Neuronal stem cell (in vitro differentiated cells): ENCODE measurements at regions not wholly inside any gene's neighbourhood (a gene's known extent, or its start where the extent isn't known, plus 50 kb on each side); places are given as distances from the start of the nearest gene placed in this dataset.

ENCODE experiments used
- DNase-seq: peaks from one replicate; pipeline ENCODE4 v3.0.0-alpha.2; 2013; ENCODE audit warnings: low spot score
- H2AFZ ChIP-seq: one replicate; pipeline ENCODE4 v1.6.1; 2013; ENCODE audit warnings: mild to moderate bottlenecking, low read length, inconsistent platforms
- H2AK5ac ChIP-seq: 2 replicates; pipeline ENCODE4 v1.6.1; 2013; ENCODE audit warnings: low read depth, mild to moderate bottlenecking, inconsistent platforms, low read length, moderate library complexity, mixed read lengths
- H2BK120ac ChIP-seq: 2 replicates; pipeline ENCODE4 v1.6.1; 2013; ENCODE audit warnings: low read depth, mild to moderate bottlenecking, inconsistent platforms, low read length, moderate library complexity, mixed read lengths
- H2BK12ac ChIP-seq: one replicate; pipeline ENCODE4 v1.6.1; 2013; ENCODE audit warnings: low read length, inconsistent platforms
- H2BK15ac ChIP-seq: 2 replicates; pipeline ENCODE4 v1.6.1; 2013; ENCODE audit warnings: mild to moderate bottlenecking, low read length, inconsistent platforms, mixed read lengths
- H2BK5ac ChIP-seq: one replicate; pipeline ENCODE4 v1.6.1; 2013; ENCODE audit warnings: inconsistent platforms, mild to moderate bottlenecking, low read length, moderate library complexity
- H3K14ac ChIP-seq: one replicate; pipeline ENCODE4 v1.6.1; 2013; ENCODE audit warnings: low read length, inconsistent platforms
- H3K18ac ChIP-seq: 2 replicates; pipeline ENCODE4 v1.6.1; 2013; ENCODE audit warnings: low read length, inconsistent platforms
- H3K23ac ChIP-seq: 2 replicates; pipeline ENCODE4 v1.6.1; 2013; ENCODE audit warnings: low read depth, mild to moderate bottlenecking, mixed read lengths, low read length, inconsistent platforms; ENCODE audit not compliant: poor library complexity
- H3K27ac ChIP-seq: replicated peaks from 3 replicates; pipeline ENCODE4 v1.5.1; 2013; ENCODE audit warnings: low read length, inconsistent platforms
- H3K27me3 ChIP-seq, 3 experiments: 2 replicates each; pipeline ENCODE4 v1.6.1; 2013; ENCODE audit warnings: low read length in 3 of 3, mild to moderate bottlenecking in 2 of 3, inconsistent platforms in 1 of 3, low read depth in 1 of 3, mixed read lengths in 1 of 3, moderate library complexity in 1 of 3; ENCODE audit not compliant: control insufficient read depth in 3 of 3, insufficient read depth in 3 of 3
- H3K36me3 ChIP-seq, 2 donors: replicated peaks in 1 of 2; 2 replicates each; pipeline ENCODE4 v1.6.1; 2013; ENCODE audit warnings: low read length in 2 of 2; ENCODE audit not compliant: control insufficient read depth in 2 of 2, insufficient read depth in 2 of 2
- H3K4ac ChIP-seq: 2 replicates; pipeline ENCODE4 v1.6.1; 2013; ENCODE audit warnings: inconsistent platforms, mild to moderate bottlenecking, low read length, moderate library complexity
- H3K4me1 ChIP-seq, 2 donors: 1 replicate in 1 of 2; 2 replicates in 1 of 2; pipeline ENCODE4 v1.6.1; 2013; ENCODE audit warnings: low read length in 2 of 2, low read depth in 1 of 2; ENCODE audit not compliant: control insufficient read depth in 2 of 2, insufficient read depth in 1 of 2
- H3K4me2 ChIP-seq: one replicate; pipeline ENCODE4 v1.6.1; 2013; ENCODE audit warnings: mild to moderate bottlenecking, low read length, inconsistent platforms; ENCODE audit not compliant: insufficient read depth, poor library complexity, severe bottlenecking
- H3K4me3 ChIP-seq, 2 donors: 2 replicates each; pipeline ENCODE4 v1.5.1; 2013; ENCODE audit warnings: low read length in 2 of 2, mild to moderate bottlenecking in 2 of 2, inconsistent platforms in 1 of 2, moderate library complexity in 1 of 2
- H3K79me1 ChIP-seq: one replicate; pipeline ENCODE4 v1.6.1; 2013; ENCODE audit warnings: low read depth, mild to moderate bottlenecking, inconsistent platforms, low read length, moderate library complexity
- H3K9ac ChIP-seq: one replicate; pipeline ENCODE4 v1.6.1; 2013; ENCODE audit warnings: mild to moderate bottlenecking, low read depth, low read length, inconsistent platforms; ENCODE audit not compliant: poor library complexity
- H3K9me3 ChIP-seq, 2 donors: replicated peaks in 1 of 2; 2 replicates each; pipeline versions ENCODE3 to v1.6.1; 2013; ENCODE audit warnings: low read length in 2 of 2, mild to moderate bottlenecking in 2 of 2, inconsistent platforms in 1 of 2, low read depth in 1 of 2, mixed read lengths in 1 of 2, moderate library complexity in 1 of 2; ENCODE audit not compliant: control insufficient read depth in 2 of 2, insufficient read depth in 1 of 2
- H4K8ac ChIP-seq: one replicate; pipeline ENCODE4 v1.6.1; 2013; ENCODE audit warnings: low read depth, mild to moderate bottlenecking, inconsistent platforms, low read length, moderate library complexity
- H4K91ac ChIP-seq: one replicate; pipeline ENCODE4 v1.6.1; 2013; ENCODE audit warnings: low read length, low read depth, mild to moderate bottlenecking, inconsistent platforms; ENCODE audit not compliant: poor library complexity
- WGBS, 2 donors: extraction: QIAGEN DNeasy Blood & Tissue Kit; methylation state at CpG; one replicate each; pipeline ENCODE4 v1.1.7; 2013; ENCODE audit warnings: missing lambda C conversion rate in 2 of 2, mixed read lengths in 1 of 2; ENCODE audit not compliant: insufficient read length in 2 of 2, insufficient replicate concordance in 1 of 2; ENCODE audit errors: extremely low coverage in 2 of 2; 5-methylcytosine and 5-hydroxymethylcytosine counted together

DNA sequence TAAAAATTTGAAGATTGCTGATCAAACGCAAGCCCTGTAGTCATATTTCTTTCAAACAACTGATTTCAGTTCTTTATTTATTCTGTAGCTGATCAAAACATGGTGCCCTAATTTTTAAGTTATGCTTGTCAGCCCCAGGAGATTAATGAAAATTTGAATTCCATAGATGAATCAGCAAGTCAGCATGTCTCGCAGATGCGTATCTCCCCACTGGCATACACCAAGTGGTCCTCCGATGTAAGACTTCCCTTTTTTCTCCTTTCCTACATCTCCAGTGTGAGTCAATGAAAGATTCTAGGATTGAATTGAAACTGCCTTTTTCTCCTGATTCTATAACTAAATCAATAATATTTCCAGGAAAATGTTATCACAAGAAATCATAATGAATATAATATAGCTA is 539.6 kb upstream of the NOX3 start:
- no peak overlapping the region for H2BK12ac ChIP-seq
- no peak overlapping the region for H2BK120ac ChIP-seq
- no peak overlapping the region for H3K27ac ChIP-seq
- no peak overlapping the region for H4K8ac ChIP-seq
- DNase-seq, result no peak
- no peak overlapping the region for H2BK15ac ChIP-seq
- no peaks in the 10 kb centered on the region for H3K9me3 ChIP-seq
- no peaks in the 10 kb centered on the region for H3K27me3 ChIP-seq
- H3K79me1 ChIP-seq, result no peaks in the 10 kb centered on the region
- H3K23ac ChIP-seq, result no peak overlapping the region
- H3K4me3 ChIP-seq, result no peak overlapping the region
- no peak overlapping the region for H3K4me2 ChIP-seq
- no peak overlapping the region for H2AFZ ChIP-seq
- H3K18ac ChIP-seq, result no peak overlapping the region
- H3K9ac ChIP-seq, result no peak overlapping the region
- H3K14ac ChIP-seq, result no peak overlapping the region
- no peak overlapping the region for H4K91ac ChIP-seq
- no peaks in the 10 kb centered on the region for H3K36me3 ChIP-seq
- no peak overlapping the region for H2AK5ac ChIP-seq
- no peak overlapping the region for H3K4ac ChIP-seq
- no peak overlapping the region for H2BK5ac ChIP-seq
- WGBS, 2 donors, result no CpG with 5 or more reads among the region's 4 CpGs
- H3K4me1 ChIP-seq, result peaks cover 0 to 3% of the 10 kb centered on the region in 2 donors

DNA sequence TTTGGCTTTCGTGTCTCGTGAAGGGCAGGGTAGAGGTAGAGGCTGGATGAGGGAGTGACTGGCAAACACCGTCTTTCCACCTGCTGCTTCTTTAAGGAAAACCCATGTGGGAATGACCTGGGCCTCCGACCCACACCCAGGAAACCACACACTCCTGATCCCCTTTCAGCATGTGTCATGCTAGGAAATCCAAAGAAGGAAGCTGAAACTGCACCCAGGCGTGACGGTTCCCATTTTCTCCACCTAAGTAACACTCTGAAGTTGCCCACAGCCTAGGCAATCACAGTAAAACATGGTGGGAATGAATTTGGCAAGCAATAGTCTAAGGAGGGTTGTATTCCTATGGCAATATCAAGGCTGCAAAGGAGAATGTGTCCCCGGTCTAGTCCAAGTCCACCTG is 538.4 kb upstream of the NOX3 start:
- no peak overlapping the region for H3K9ac ChIP-seq
- no peak overlapping the region for H3K23ac ChIP-seq
- H3K4me1 ChIP-seq, result peaks cover 0 to 3% of the 10 kb centered on the region in 2 donors
- H4K8ac ChIP-seq, result no peak overlapping the region
- no peak overlapping the region for H2BK5ac ChIP-seq
- H3K4me3 ChIP-seq, result no peak overlapping the region
- no peak overlapping the region for H3K4ac ChIP-seq
- no peak overlapping the region for H4K91ac ChIP-seq
- H3K27ac ChIP-seq, result no peak overlapping the region
- H2BK15ac ChIP-seq, result no peak overlapping the region
- H3K18ac ChIP-seq, result no peak overlapping the region
- peak overlapping the region; percentile 13 for H3K14ac ChIP-seq
- no peaks in the 10 kb centered on the region for H3K9me3 ChIP-seq
- H3K36me3 ChIP-seq, result no peaks in the 10 kb centered on the region
- no peak overlapping the region for H3K4me2 ChIP-seq
- WGBS, 2 donors, result no CpG with 5 or more reads among the region's 7 CpGs
- DNase-seq, result no peak
- no peak overlapping the region for H2AFZ ChIP-seq
- H3K27me3 ChIP-seq, result no peaks in the 10 kb centered on the region
- no peaks in the 10 kb centered on the region for H3K79me1 ChIP-seq
- H2BK12ac ChIP-seq, result no peak overlapping the region
- no peak overlapping the region for H2BK120ac ChIP-seq
- no peak overlapping the region for H2AK5ac ChIP-seq

DNA sequence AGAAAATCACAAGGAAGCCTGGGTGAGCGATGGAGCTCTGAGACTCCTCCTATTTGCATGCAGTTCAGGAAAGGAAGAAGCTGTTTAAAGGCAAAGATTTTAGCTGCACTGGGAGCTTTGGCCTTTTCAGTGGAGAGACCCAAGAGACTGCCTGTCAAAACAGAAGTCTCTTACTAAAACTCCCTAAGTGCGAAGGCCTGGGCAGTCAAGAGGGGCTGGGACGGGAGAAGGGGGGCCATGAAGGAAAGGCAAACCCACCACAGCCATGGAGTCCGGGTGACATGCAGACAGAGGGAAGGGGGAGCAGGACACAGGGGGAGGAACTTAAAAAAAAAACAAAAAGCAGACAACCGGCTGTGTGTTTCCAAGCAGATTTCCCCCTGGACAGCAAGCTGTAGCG is 537.6 kb upstream of the NOX3 start:
- no peak overlapping the region for H2BK120ac ChIP-seq
- H3K14ac ChIP-seq, result no peak overlapping the region
- no peak overlapping the region for H3K4ac ChIP-seq
- H4K8ac ChIP-seq, result no peak overlapping the region
- WGBS, 2 donors, result no CpG with 5 or more reads among the region's 6 CpGs
- H2AK5ac ChIP-seq, result no peak overlapping the region
- H3K79me1 ChIP-seq, result no peaks in the 10 kb centered on the region
- H2AFZ ChIP-seq, result no peak overlapping the region
- H2BK12ac ChIP-seq, result no peak overlapping the region
- no peak overlapping the region for H2BK5ac ChIP-seq
- no peak overlapping the region for H3K9ac ChIP-seq
- no peak overlapping the region for H3K27ac ChIP-seq
- no peak for DNase-seq
- no peak overlapping the region for H2BK15ac ChIP-seq
- no peaks in the 10 kb centered on the region for H3K27me3 ChIP-seq
- no peak overlapping the region for H3K18ac ChIP-seq
- no peak overlapping the region for H3K23ac ChIP-seq
- peaks cover 0 to 3% of the 10 kb centered on the region in 2 donors for H3K4me1 ChIP-seq
- H4K91ac ChIP-seq, result no peak overlapping the region
- H3K4me3 ChIP-seq, result no peak overlapping the region
- H3K36me3 ChIP-seq, result no peaks in the 10 kb centered on the region
- H3K4me2 ChIP-seq, result no peak overlapping the region
- no peaks in the 10 kb centered on the region for H3K9me3 ChIP-seq

DNA sequence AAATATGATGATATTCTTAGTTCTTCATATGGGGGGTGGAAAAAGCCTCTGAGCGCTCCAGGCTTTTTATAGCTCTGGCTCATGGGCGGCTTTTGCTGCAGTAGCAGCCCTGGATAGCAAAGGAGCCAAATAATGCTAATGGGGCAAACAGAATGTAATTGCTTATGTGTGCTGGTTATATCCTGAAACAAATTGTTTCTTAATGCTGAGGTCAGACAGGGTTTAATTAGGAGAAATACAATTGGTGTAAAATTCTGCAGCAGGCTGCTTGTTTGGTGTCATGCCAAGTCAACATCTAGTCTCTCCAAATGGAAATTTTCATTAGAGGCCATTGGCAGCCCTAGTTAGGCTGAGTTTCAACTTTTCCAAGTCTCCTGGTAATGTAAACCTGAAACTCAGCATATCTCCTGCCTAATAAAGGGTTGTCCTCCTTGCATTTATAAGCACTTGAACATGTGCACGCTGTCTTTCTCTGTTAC is 530.1 kb upstream of the NOX3 start:
- no peak for DNase-seq
- no peak overlapping the region for H4K8ac ChIP-seq
- H2AFZ ChIP-seq, result no peak overlapping the region
- no peak overlapping the region for H3K18ac ChIP-seq
- no peak overlapping the region for H2AK5ac ChIP-seq
- no CpG with 5 or more reads among the region's 3 CpGs for WGBS, 2 donors
- H3K4ac ChIP-seq, result no peak overlapping the region
- H2BK12ac ChIP-seq, result no peak overlapping the region
- H3K4me2 ChIP-seq, result no peak overlapping the region
- H3K36me3 ChIP-seq, result no peaks in the 10 kb centered on the region
- H3K27ac ChIP-seq, result no peak overlapping the region
- H2BK120ac ChIP-seq, result no peak overlapping the region
- no peak overlapping the region for H3K14ac ChIP-seq
- no peak overlapping the region for H2BK15ac ChIP-seq
- no peaks in the 10 kb centered on the region for H3K4me1 ChIP-seq
- H3K9me3 ChIP-seq, result no peaks in the 10 kb centered on the region
- H3K4me3 ChIP-seq, result no peak overlapping the region
- no peak overlapping the region for H2BK5ac ChIP-seq
- no peak overlapping the region for H3K9ac ChIP-seq
- H3K23ac ChIP-seq, result no peak overlapping the region
- H3K79me1 ChIP-seq, result no peaks in the 10 kb centered on the region
- no peaks in the 10 kb centered on the region for H3K27me3 ChIP-seq
- H4K91ac ChIP-seq, result no peak overlapping the region
